AG10803 (cell line): ENCODE measurements at regions not wholly inside any gene's neighbourhood (a gene's known extent, or its start where the extent isn't known, plus 50 kb on each side); places are given as distances from the start of the nearest gene placed in this dataset.

Experiments used
- DNase-seq: peaks from one replicate; pipeline ENCODE4 v3.0.0; 2010; ENCODE audit warnings: low read depth
- H3K4me3 ChIP-seq: 2 replicates; pipeline ENCODE4 v1.5.1; 2011; ENCODE audit warnings: mild to moderate bottlenecking, low read length, control low read depth
- CTCF ChIP-seq: conservative IDR thresholded peaks from 2 replicates; pipeline ENCODE4 v1.5.1; 2011; ENCODE audit warnings: mild to moderate bottlenecking, low read length, control low read depth, inconsistent platforms

- no peak for TF ChIP-seq CTCF
- no peak overlapping the region for H3K4me3 ChIP-seq
- DNase-seq, result no peak
Observed at GRCh38 chr16:5508371-5508770, 410.8 kb upstream of the EEF2KMT start.

DNA sequence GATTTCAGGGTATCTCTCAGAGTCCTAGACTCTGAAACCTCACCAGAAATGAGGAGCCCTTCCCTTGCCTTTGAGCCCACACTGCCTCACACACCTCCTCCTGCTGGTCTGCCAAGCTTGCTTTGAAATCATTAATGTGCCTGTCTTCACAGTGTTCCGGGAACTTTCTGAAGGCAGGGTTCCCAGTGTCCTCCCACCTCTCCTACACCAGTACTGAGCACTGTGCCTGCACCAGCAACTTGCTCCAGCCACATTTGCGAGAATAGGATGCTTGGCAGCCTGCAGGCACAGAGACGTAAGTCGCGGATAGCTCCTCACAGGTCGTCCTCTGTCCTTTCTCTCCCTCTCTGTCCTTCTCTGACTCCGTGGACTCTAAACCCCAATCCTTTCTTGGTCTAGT is 408.4 kb upstream of the EEF2KMT start:
- no peak overlapping the region for H3K4me3 ChIP-seq
- TF ChIP-seq CTCF, result no peak
- no peak for DNase-seq

GRCh38 chr16:5505091-5505887 is 407.7 kb upstream of the EEF2KMT start:
- no peak for DNase-seq
- no peak for TF ChIP-seq CTCF

DNA sequence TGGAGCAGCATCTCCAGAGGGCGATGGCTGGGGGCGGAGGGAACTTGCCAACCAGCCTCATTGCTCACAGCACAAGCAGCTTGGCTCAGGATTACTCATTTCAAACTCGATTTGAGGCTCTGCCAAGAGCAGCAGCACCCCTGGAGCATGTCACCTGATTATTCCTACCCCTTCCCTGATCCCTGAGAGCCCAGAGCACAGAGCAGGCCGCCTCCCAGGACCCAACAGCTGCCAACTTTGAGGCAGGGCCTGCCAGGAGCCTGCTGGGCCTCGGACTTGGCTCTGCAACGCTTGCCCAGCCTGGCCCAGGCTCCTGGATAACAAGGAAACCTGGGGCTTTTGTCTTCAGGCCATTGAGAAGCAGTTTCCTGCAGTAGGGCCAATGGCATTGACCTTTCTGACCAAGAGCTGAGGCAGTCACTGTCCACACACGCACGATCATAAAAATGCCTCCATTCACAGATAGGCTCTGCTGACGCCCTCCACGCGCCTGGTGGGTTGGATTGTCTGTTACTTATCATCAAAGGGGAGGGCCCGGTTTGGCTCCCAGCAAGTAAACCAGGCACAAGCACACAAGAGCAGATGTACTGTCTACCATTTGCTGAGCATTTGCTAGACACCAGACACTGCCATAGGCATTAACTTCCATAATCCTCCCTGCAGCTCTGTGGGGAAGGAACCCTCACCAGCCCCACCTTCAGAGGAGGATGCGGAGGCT is 406.6 kb upstream of the EEF2KMT start:
- no peak overlapping the region for H3K4me3 ChIP-seq
- no peak for TF ChIP-seq CTCF
- no peak for DNase-seq

More at GRCh38 chr16:5505091-5505887, 407.7 kb upstream of the EEF2KMT start:
- H3K4me3 ChIP-seq, result no peak overlapping the region

DNA sequence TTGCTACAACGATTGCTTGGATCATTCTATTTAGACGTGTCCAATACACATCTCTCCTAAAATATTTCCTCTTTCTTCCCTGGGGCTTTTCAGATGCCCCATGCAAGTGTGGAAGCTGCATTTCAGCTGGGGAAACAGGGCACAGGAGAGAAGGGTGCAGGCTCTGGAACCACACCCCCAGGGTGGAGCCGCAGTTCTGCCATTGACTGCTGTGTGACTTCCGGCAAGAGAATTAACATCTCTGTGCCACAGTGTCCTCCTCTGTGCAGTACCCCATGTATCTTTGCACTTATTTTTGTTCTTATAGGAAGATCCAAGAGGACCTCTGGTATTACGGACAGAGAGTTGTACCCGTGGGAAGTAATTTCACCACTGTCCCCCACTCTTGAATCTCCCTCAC is 405.3 kb upstream of the EEF2KMT start:
- no peak for TF ChIP-seq CTCF
- no peak overlapping the region for H3K4me3 ChIP-seq
- no peak for DNase-seq

DNA sequence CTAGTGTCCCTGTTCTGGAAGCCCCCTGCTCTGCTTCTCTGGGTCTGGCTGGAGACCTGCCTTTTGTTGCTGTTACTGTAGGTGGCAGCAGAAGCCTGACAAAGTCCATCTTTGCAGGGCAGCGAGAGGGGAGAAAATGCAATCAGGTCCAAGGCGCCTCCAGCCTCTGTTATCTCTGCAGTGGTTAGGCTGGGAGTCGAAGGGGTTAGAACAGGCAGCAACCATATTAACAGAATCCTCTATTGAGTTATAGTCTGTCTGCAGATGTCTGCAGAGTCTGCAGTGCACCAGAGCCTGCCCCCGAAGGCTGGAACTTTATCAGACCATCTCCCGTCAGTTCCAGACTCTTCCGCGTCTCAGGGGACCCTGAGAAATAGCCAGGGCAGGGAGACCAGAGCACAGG is 404.9 kb upstream of the EEF2KMT start:
- no peak overlapping the region for H3K4me3 ChIP-seq
- no peak for DNase-seq
- TF ChIP-seq CTCF, result no peak

GRCh38 chr16:5500526-5500925 is 402.9 kb upstream of the EEF2KMT start:
- TF ChIP-seq CTCF, result no peak

More at GRCh38 chr16:5500526-5500925, 402.9 kb upstream of the EEF2KMT start:
- no peak for DNase-seq
- H3K4me3 ChIP-seq, result no peak overlapping the region
